IMR-90 (cell line): ENCODE measurements at regions not wholly inside any gene's neighbourhood (a gene's known extent, or its start where the extent isn't known, plus 50 kb on each side); places are given as distances from the start of the nearest gene placed in this dataset.

Experiments
- ATAC-seq: fragments of 200-7000 bp; cut with Tn5 transposase; 2 replicates; pipeline ENCODE4 v1.9.1; 2020; ENCODE audit warnings: low read depth, mild to moderate bottlenecking, moderate library complexity
- BruUV-seq: library from RNA; stranded (reverse); fragments of 400-500 nt; replicated peaks from 2 replicates; lab custom pipeline; 2021; lab: Mats Ljungman, UMichigan
- CTCF ChIA-PET: fragments of 300-600 bp; formaldehyde crosslinking; extraction: SDS; loops from one replicate; lab custom pipeline; 2021; ENCODE audit warnings: antibody characterized with exemption; lab: Yijun Ruan, JAX
- POLR2A ChIA-PET: fragments of 300-600 bp; sonication (Branson Sonifier 250); formaldehyde crosslinking; loops from one replicate; lab custom pipeline; 2022; ENCODE audit warnings: antibody characterized with exemption; ENCODE audit not compliant: unreplicated experiment; lab: Charles Lee
- DNase-seq: peaks from one replicate; pipeline ENCODE4 v3.0.0; 2013
- H2AFZ ChIP-seq: replicated peaks from 2 replicates; pipeline ENCODE3; 2013; ENCODE audit warnings: low read length, mild to moderate bottlenecking; ENCODE audit not compliant: poor library complexity
- H2AK5ac ChIP-seq: 2 replicates; pipeline ENCODE4 v1.6.1; 2013; ENCODE audit warnings: low read depth, low read length, inconsistent platforms
- H2AK9ac ChIP-seq: replicated peaks from 2 replicates; pipeline ENCODE3; 2013; ENCODE audit warnings: mild to moderate bottlenecking, low read depth, low read length, moderate library complexity; ENCODE audit not compliant: poor library complexity
- H2BK120ac ChIP-seq: 2 replicates; pipeline ENCODE4 v1.6.1; 2013; ENCODE audit warnings: low read depth, low read length, inconsistent platforms
- H2BK15ac ChIP-seq: 3 replicates; pipeline ENCODE4 v1.6.1; 2013; ENCODE audit warnings: low read depth, low read length, inconsistent platforms
- H2BK20ac ChIP-seq: 2 replicates; pipeline ENCODE4 v1.6.1; 2013; ENCODE audit warnings: low read depth, mild to moderate bottlenecking, inconsistent platforms, low read length, moderate library complexity
- H2BK5ac ChIP-seq: 2 replicates; pipeline ENCODE4 v1.6.1; 2013; ENCODE audit warnings: mild to moderate bottlenecking, low read depth, low read length, inconsistent platforms; ENCODE audit not compliant: poor library complexity, severe bottlenecking
- H3K14ac ChIP-seq: replicated peaks from 2 replicates; pipeline ENCODE4 v1.6.1; 2013; ENCODE audit warnings: low read depth, low read length, inconsistent platforms
- H3K18ac ChIP-seq: 2 replicates; pipeline ENCODE4 v1.6.1; 2013; ENCODE audit warnings: low read depth, low read length, control low read depth
- H3K23ac ChIP-seq: 2 replicates; pipeline ENCODE4 v1.6.1; 2013; ENCODE audit warnings: low read depth, low read length, inconsistent platforms
- H3K27ac ChIP-seq: 2 replicates; pipeline ENCODE4 v1.5.1; 2013; ENCODE audit warnings: mild to moderate bottlenecking, control low read depth, low read length; ENCODE audit not compliant: insufficient read depth
- H3K27me3 ChIP-seq: 2 replicates; pipeline ENCODE4 v1.6.1; 2013; ENCODE audit warnings: low read length; ENCODE audit not compliant: control insufficient read depth, insufficient read depth
- H3K36me3 ChIP-seq: 2 replicates; pipeline ENCODE4 v1.6.1; 2013; ENCODE audit warnings: low read length, mixed read lengths; ENCODE audit not compliant: control insufficient read depth, insufficient read depth
- H3K4ac ChIP-seq: 2 replicates; pipeline ENCODE4 v1.6.1; 2013; ENCODE audit warnings: low read depth, low read length, inconsistent platforms
- H3K4me1 ChIP-seq: 2 replicates; pipeline ENCODE4 v1.6.1; 2013; ENCODE audit warnings: low read length, mixed read lengths; ENCODE audit not compliant: control insufficient read depth, insufficient read depth
- H3K4me2 ChIP-seq: 2 replicates; pipeline ENCODE4 v1.6.1; 2013; ENCODE audit warnings: low read depth, mild to moderate bottlenecking, control low read depth, low read length, moderate library complexity
- H3K4me3 ChIP-seq: 2 replicates; pipeline ENCODE4 v1.5.1; 2013; ENCODE audit warnings: low read depth, mild to moderate bottlenecking, control low read depth, low read length, moderate library complexity; ENCODE audit not compliant: insufficient read depth
- H3K56ac ChIP-seq: 2 replicates; pipeline ENCODE4 v1.6.1; 2013; ENCODE audit warnings: low read length, inconsistent platforms; ENCODE audit not compliant: insufficient read depth; ENCODE audit errors: extremely low read depth
- H3K79me1 ChIP-seq, 2 experiments: 2 replicates each; pipeline ENCODE4 v1.6.1; 2013; ENCODE audit warnings: low read length in 2 of 2, inconsistent platforms in 1 of 2, low read depth in 1 of 2
- H3K9ac ChIP-seq: 2 replicates; pipeline ENCODE4 v1.6.1; 2013; ENCODE audit warnings: low read depth, low read length, control low read depth
- H3K9me1 ChIP-seq: 2 replicates; pipeline ENCODE4 v1.6.1; 2013; ENCODE audit warnings: low read length, inconsistent platforms; ENCODE audit not compliant: insufficient read depth
- H3K9me3 ChIP-seq: 2 replicates; pipeline ENCODE4 v1.6.1; 2013; ENCODE audit warnings: low read length; ENCODE audit not compliant: control insufficient read depth, insufficient read depth
- H4K20me1 ChIP-seq: 2 replicates; pipeline ENCODE4 v1.6.1; 2013; ENCODE audit warnings: low read length, inconsistent platforms; ENCODE audit not compliant: insufficient read depth
- H4K5ac ChIP-seq: 2 replicates; pipeline ENCODE4 v1.6.1; 2013; ENCODE audit warnings: mild to moderate bottlenecking, low read depth, low read length, control low read depth
- H4K8ac ChIP-seq, 2 experiments: 2 replicates each; pipeline ENCODE4 v1.6.1; 2013; ENCODE audit warnings: low read depth in 2 of 2, low read length in 2 of 2, control low read depth in 1 of 2, inconsistent platforms in 1 of 2
- H4K91ac ChIP-seq: 2 replicates; pipeline ENCODE4 v1.6.1; 2013; ENCODE audit warnings: low read depth, low read length, inconsistent platforms; ENCODE audit not compliant: insufficient read depth
- CEBPB ChIP-seq: IDR thresholded peaks from 2 replicates; pipeline ENCODE4 v1.6.1; 2012; ENCODE audit warnings: low read depth, low read length, improper control_type of control experiment
- RAD21 ChIP-seq: IDR thresholded peaks from 2 replicates; pipeline ENCODE4 v1.6.1; 2012; ENCODE audit warnings: low read length, improper control_type of control experiment
- USF2 ChIP-seq: fragments of 150-350 bp; IDR thresholded peaks from 2 replicates; pipeline ENCODE4 v1.6.1; 2017; ENCODE audit warnings: mild to moderate bottlenecking, antibody characterized with exemption, low read length, low read depth
- WGBS, 2 experiments: methylation state at CpG; one replicate each; pipeline versions ENCODE4 v1.1.5 to v1.1.7; 2013; ENCODE audit warnings: missing lambda C conversion rate in 2 of 2; ENCODE audit not compliant: insufficient read length in 1 of 2; ENCODE audit errors: extremely low coverage in 2 of 2; 5-methylcytosine and 5-hydroxymethylcytosine counted together
- dilution Hi-C: fragments of 300-500 bp; cut with HindIII; formaldehyde crosslinking; loops from one replicate; pipeline ENCODE4 v1.14.3; 2018; ENCODE audit warnings: low sequenced_read_pairs; ENCODE audit not compliant: unreplicated experiment
- in situ Hi-C: fragments of 300-500 bp; cut with MboI; formaldehyde crosslinking; loops from 3 replicates; pipeline ENCODE4 v1.14.3; 2019; ENCODE audit warnings: low sequenced_read_pairs, inconsistent platforms, mixed read lengths
- intact Hi-C: fragments of 100-400 bp; cut with micrococcal nuclease; formaldehyde crosslinking; loops from 2 replicates; pipeline ENCODE4 v1.10.0; 2022

GRCh38 chr11:109750964-109751363 lies 329.0 kb downstream of the C11orf87 start:
- Histone ChIP-seq H3K9ac (no peak overlapping the region), H3K18ac (no peak overlapping the region), H4K5ac (no peak overlapping the region), H4K91ac (no peak overlapping the region), H2BK15ac (no peak overlapping the region), H3K9me1 (no peaks in the 10 kb centered on the region), H2AFZ (no peak overlapping the region), H3K23ac (no peak overlapping the region), H2BK5ac (no peak overlapping the region), H2BK20ac (no peak overlapping the region), H3K56ac (no peak overlapping the region), H3K27ac (no peak overlapping the region), H2AK5ac (no peak overlapping the region), H3K27me3 (no peaks in the 10 kb centered on the region), H3K14ac (no peak overlapping the region), H2AK9ac (no peak overlapping the region), H4K8ac (no peak overlapping the region), H3K4ac (no peak overlapping the region), H3K4me2 (no peak overlapping the region), H3K79me1 (no peaks in the 10 kb centered on the region), H3K4me1 (no peaks in the 10 kb centered on the region), H3K36me3 (no peaks in the 10 kb centered on the region), H3K4me3 (no peak overlapping the region), H2BK120ac (no peak overlapping the region), H3K9me3 (no peaks in the 10 kb centered on the region), H4K20me1 (no peaks in the 10 kb centered on the region)
- in situ Hi-C loops (no loop called here), intact Hi-C loops (no loop called here), dilution Hi-C loops (no loop called here)
- BruUV-seq: no TSS peak
- no peak for DNase-seq
- POLR2A ChIA-PET: no interaction called here
- ATAC-seq: no peak
- CTCF ChIA-PET: no interaction called here
- 60% methylated on average over 1 of the region's 2 CpGs; no CpG with 5 or more reads in 1 of the 2 experiments for WGBS, 2 experiments
- TF ChIP-seq RAD21 (no peak), CEBPB (peak; percentile 47; the same call in 1 of the 2 replicates), USF2 (no peak)
